Kidney epithelial cell (primary cell): ENCODE measurements at regions not wholly inside any gene's neighbourhood (a gene's known extent, or its start where the extent isn't known, plus 50 kb on each side); places are given as distances from the start of the nearest gene placed in this dataset.
"Not testable (repeated sequence)": the region's sequence is repeated elsewhere in the genome, so short reads cannot be mapped to it uniquely, and the experiment has no call there.

ENCODE experiments used
- DNase-seq: peaks from one replicate; pipeline ENCODE4 v3.0.0-alpha.2; 2010; ENCODE audit warnings: low read depth
- H3K27me3 ChIP-seq: 2 replicates; pipeline ENCODE4 v1.6.0; 2011; ENCODE audit warnings: low read length; ENCODE audit not compliant: control insufficient read depth, insufficient read depth
- H3K36me3 ChIP-seq: 2 replicates; pipeline ENCODE4 v1.5.1; 2011; ENCODE audit warnings: low read length; ENCODE audit not compliant: control insufficient read depth, insufficient read depth
- H3K4me3 ChIP-seq: 2 replicates; pipeline ENCODE4 v1.5.1; 2011; ENCODE audit warnings: low read depth, mild to moderate bottlenecking, control low read depth, low read length
- CTCF ChIP-seq: IDR thresholded peaks from 2 replicates; pipeline ENCODE4 v1.5.1; 2011; ENCODE audit warnings: mild to moderate bottlenecking, moderate library complexity, low read length, control low read depth, inconsistent platforms; ENCODE audit not compliant: insufficient read depth, poor library complexity, severe bottlenecking

- no peak for DNase-seq
- Histone ChIP-seq H3K27me3 (no peaks in the 10 kb centered on the region), H3K36me3 (no peaks in the 10 kb centered on the region), H3K4me3 (no peak overlapping the region)
- no peak for TF ChIP-seq CTCF
Measured at GRCh38 chr13:91249370-91249769, 98.1 kb upstream of the MIR17HG start.

GRCh38 chr13:91249861-91250260 is 97.6 kb upstream of the MIR17HG start:
- H3K4me3 ChIP-seq = no peak overlapping the region
- no peaks in the 10 kb centered on the region for H3K27me3 ChIP-seq
- no peaks in the 10 kb centered on the region for H3K36me3 ChIP-seq
- DNase-seq = no peak
- TF ChIP-seq CTCF = no peak

GRCh38 chr13:91251573-91251972 is 95.9 kb upstream of the MIR17HG start:
- H3K4me3 ChIP-seq, H3K36me3 ChIP-seq, DNase-seq, H3K27me3 ChIP-seq: not testable (repeated sequence)

- no peak for DNase-seq
- TF ChIP-seq CTCF = no peak
Measured at GRCh38 chr13:91264484-91264883, 83.0 kb upstream of the MIR17HG start.

GRCh38 chr13:91269237-91269636 is 78.2 kb upstream of the MIR17HG start:
- DNase-seq = no peak
- Histone ChIP-seq H3K4me3 (no peak overlapping the region), H3K27me3 (no peaks in the 10 kb centered on the region), H3K36me3 (no peaks in the 10 kb centered on the region)
- no peak for TF ChIP-seq CTCF

More at GRCh38 chr13:91264484-91264883, 83.0 kb upstream of the MIR17HG start:
- Histone ChIP-seq H3K27me3 (no peaks in the 10 kb centered on the region), H3K4me3 (no peak overlapping the region), H3K36me3 (no peaks in the 10 kb centered on the region)

GRCh38 chr13:91270031-91270430 is 77.5 kb upstream of the MIR17HG start:
- Histone ChIP-seq H3K36me3 (no peaks in the 10 kb centered on the region), H3K4me3 (no peak overlapping the region), H3K27me3 (no peaks in the 10 kb centered on the region)
- TF ChIP-seq CTCF = no peak
- no peak for DNase-seq
